HUES6 (cell line): ENCODE measurements at regions not wholly inside any gene's neighbourhood (a gene's known extent, or its start where the extent isn't known, plus 50 kb on each side); places are given as distances from the start of the nearest gene placed in this dataset.
"Not testable (repeated sequence)": the region's sequence is repeated elsewhere in the genome, so short reads cannot be mapped to it uniquely, and the experiment has no call there.

Experiments
- H3K27ac ChIP-seq: 2 replicates; pipeline ENCODE4 v1.7.0; 2013; ENCODE audit warnings: low read depth, mild to moderate bottlenecking, low read length, inconsistent platforms
- H3K27me3 ChIP-seq: 2 replicates; pipeline ENCODE4 v1.6.1; 2013; ENCODE audit warnings: low read length; ENCODE audit not compliant: control insufficient read depth, insufficient read depth
- H3K36me3 ChIP-seq: 2 replicates; pipeline ENCODE4 v1.6.1; 2013; ENCODE audit warnings: low read length; ENCODE audit not compliant: control insufficient read depth, insufficient read depth
- H3K4me1 ChIP-seq: 2 replicates; pipeline ENCODE4 v1.6.1; 2013; ENCODE audit warnings: low read length; ENCODE audit not compliant: control insufficient read depth, insufficient read depth
- H3K4me3 ChIP-seq: 2 replicates; pipeline ENCODE4 v1.5.1; 2013; ENCODE audit warnings: low read depth, low read length
- H3K9ac ChIP-seq: one replicate; pipeline ENCODE4 v1.6.1; 2013; ENCODE audit warnings: mild to moderate bottlenecking, low read length
- H3K9me3 ChIP-seq: 2 replicates; pipeline ENCODE4 v1.6.1; 2013; ENCODE audit warnings: low read depth, low read length; ENCODE audit not compliant: control insufficient read depth, insufficient read depth

GRCh38 chr1:25007390-25008191 lies 77.5 kb upstream of the RUNX3 start:
- not testable (repeated sequence) for H3K9me3 ChIP-seq, H3K27me3 ChIP-seq, H3K9ac ChIP-seq, H3K36me3 ChIP-seq, H3K27ac ChIP-seq, H3K4me3 ChIP-seq
- peaks cover 26% of the 10 kb centered on the region; the same call in 1 of the 2 replicates for H3K4me1 ChIP-seq

GRCh38 chr1:25006770-25007169 lies 76.7 kb upstream of the RUNX3 start:
- Histone ChIP-seq H3K36me3 (no peaks in the 10 kb centered on the region), H3K4me1 (peaks cover 21% of the 10 kb centered on the region; the same call in 1 of the 2 replicates), H3K9ac (no peak overlapping the region), H3K27me3 (peaks cover 5% of the 10 kb centered on the region; the same call in 1 of the 2 replicates), H3K27ac (no peak overlapping the region), H3K4me3 (no peak overlapping the region), H3K9me3 (0 out of 2 replicates have a peak, but pooled peaks cover 3% of the 10 kb centered on the region)

GRCh38 chr1:25004355-25004754 lies 74.3 kb upstream of the RUNX3 start:
- Histone ChIP-seq H3K36me3 (no peaks in the 10 kb centered on the region), H3K27me3 (peaks cover 5% of the 10 kb centered on the region; the same call in 1 of the 2 replicates), H3K9ac (no peak overlapping the region), H3K4me1 (peaks cover 20% of the 10 kb centered on the region; the same call in 1 of the 2 replicates), H3K9me3 (no peaks in the 10 kb centered on the region), H3K27ac (no peak overlapping the region), H3K4me3 (no peak overlapping the region)

GRCh38 chr1:25003457-25004190 lies 73.5 kb upstream of the RUNX3 start:
- Histone ChIP-seq H3K27me3 (peaks cover 5% of the 10 kb centered on the region; the same call in 1 of the 2 replicates), H3K4me1 (peaks cover 14% of the 10 kb centered on the region; the same call in 1 of the 2 replicates), H3K9me3 (no peaks in the 10 kb centered on the region), H3K4me3 (no peak overlapping the region), H3K36me3 (no peaks in the 10 kb centered on the region), H3K9ac (no peak overlapping the region), H3K27ac (no peak overlapping the region)

GRCh38 chr1:25003000-25003399 lies 72.9 kb upstream of the RUNX3 start:
- H3K9me3 ChIP-seq = no peaks in the 10 kb centered on the region
- H3K4me3 ChIP-seq = no peak overlapping the region
- no peak overlapping the region for H3K9ac ChIP-seq
- peaks cover 5% of the 10 kb centered on the region; the same call in 1 of the 2 replicates for H3K27me3 ChIP-seq
- peaks cover 14% of the 10 kb centered on the region; the same call in 1 of the 2 replicates for H3K4me1 ChIP-seq
- no peak overlapping the region for H3K27ac ChIP-seq
- no peaks in the 10 kb centered on the region for H3K36me3 ChIP-seq

- peaks cover 2% of the 10 kb centered on the region; the same call in 1 of the 2 replicates for H3K27me3 ChIP-seq
- no peaks in the 10 kb centered on the region for H3K36me3 ChIP-seq
- no peak overlapping the region for H3K4me3 ChIP-seq
- H3K27ac ChIP-seq = no peak overlapping the region
- peaks cover 3% of the 10 kb centered on the region; the same call in 1 of the 2 replicates for H3K4me1 ChIP-seq
- no peaks in the 10 kb centered on the region for H3K9me3 ChIP-seq
- no peak overlapping the region for H3K9ac ChIP-seq
Observed at GRCh38 chr1:25001125-25001915, 71.2 kb upstream of the RUNX3 start.

- Histone ChIP-seq H3K4me3 (no peak overlapping the region), H3K9ac (no peak overlapping the region), H3K4me1 (no peaks in the 10 kb centered on the region), H3K27me3 (no peaks in the 10 kb centered on the region), H3K36me3 (no peaks in the 10 kb centered on the region), H3K27ac (no peak overlapping the region), H3K9me3 (no peaks in the 10 kb centered on the region)
Observed at GRCh38 chr1:24999906-25000305, 69.8 kb upstream of the RUNX3 start.

GRCh38 chr1:24999426-24999825 lies 69.3 kb upstream of the RUNX3 start:
- H3K9ac ChIP-seq = no peak overlapping the region
- no peaks in the 10 kb centered on the region for H3K36me3 ChIP-seq
- no peak overlapping the region for H3K4me3 ChIP-seq
- H3K4me1 ChIP-seq = no peaks in the 10 kb centered on the region
- H3K9me3 ChIP-seq = no peaks in the 10 kb centered on the region
- no peaks in the 10 kb centered on the region for H3K27me3 ChIP-seq
- no peak overlapping the region for H3K27ac ChIP-seq

GRCh38 chr1:24998563-24999245 lies 68.6 kb upstream of the RUNX3 start:
- Histone ChIP-seq H3K27me3 (no peaks in the 10 kb centered on the region), H3K9ac (no peak overlapping the region), H3K9me3 (no peaks in the 10 kb centered on the region), H3K4me3 (no peak overlapping the region), H3K4me1 (no peaks in the 10 kb centered on the region), H3K36me3 (no peaks in the 10 kb centered on the region), H3K27ac (no peak overlapping the region)
